GM10266 (cell line): ENCODE measurements at regions not wholly inside any gene's neighbourhood (a gene's known extent, or its start where the extent isn't known, plus 50 kb on each side); places are given as distances from the start of the nearest gene placed in this dataset.
"Not testable (repeated sequence)": the region's sequence is repeated elsewhere in the genome, so short reads cannot be mapped to it uniquely, and the experiment has no call there.

Source experiments
- DNase-seq: peaks from one replicate; pipeline ENCODE4 v3.0.0; 2012; ENCODE audit errors: extremely low spot score
- CTCF ChIP-seq: IDR thresholded peaks from 2 replicates; pipeline ENCODE4 v1.5.1; 2012; ENCODE audit warnings: mild to moderate bottlenecking, low read depth; ENCODE audit not compliant: control insufficient read depth, insufficient read depth; ENCODE audit errors: missing control alignments

- DNase-seq, result no peak
- no peak for TF ChIP-seq CTCF
These were observed 203.1 kb upstream of the ARRDC3 start for GRCh38 chr5:91586232-91586631.

GRCh38 chr5:91584352-91584751, 201.2 kb upstream of the ARRDC3 start:
- DNase-seq, result no peak
- TF ChIP-seq CTCF, result no peak

GRCh38 chr5:91566012-91566411, 182.9 kb upstream of the ARRDC3 start:
- not testable (repeated sequence) for DNase-seq

- no peak for DNase-seq
- no peak for TF ChIP-seq CTCF
These were observed 179.8 kb upstream of the ARRDC3 start for GRCh38 chr5:91562922-91563321.

- no peak for TF ChIP-seq CTCF
- no peak for DNase-seq
These were observed 158.6 kb upstream of the ARRDC3 start for GRCh38 chr5:91541696-91542095.

- DNase-seq, result no peak
- TF ChIP-seq CTCF, result no peak
These were observed 155.1 kb upstream of the ARRDC3 start for GRCh38 chr5:91538179-91538578.

- DNase-seq, result no peak
- TF ChIP-seq CTCF, result no peak
These were observed 152.4 kb upstream of the ARRDC3 start for GRCh38 chr5:91535499-91535898.

GRCh38 chr5:91534332-91534731, 151.2 kb upstream of the ARRDC3 start:
- TF ChIP-seq CTCF, result no peak
- DNase-seq, result no peak
